ENCODE measurements at regions not wholly inside any gene's neighbourhood (a gene's known extent, or its start where the extent isn't known, plus 50 kb on each side); places are given as distances from the start of the nearest gene placed in this dataset.

DNA sequence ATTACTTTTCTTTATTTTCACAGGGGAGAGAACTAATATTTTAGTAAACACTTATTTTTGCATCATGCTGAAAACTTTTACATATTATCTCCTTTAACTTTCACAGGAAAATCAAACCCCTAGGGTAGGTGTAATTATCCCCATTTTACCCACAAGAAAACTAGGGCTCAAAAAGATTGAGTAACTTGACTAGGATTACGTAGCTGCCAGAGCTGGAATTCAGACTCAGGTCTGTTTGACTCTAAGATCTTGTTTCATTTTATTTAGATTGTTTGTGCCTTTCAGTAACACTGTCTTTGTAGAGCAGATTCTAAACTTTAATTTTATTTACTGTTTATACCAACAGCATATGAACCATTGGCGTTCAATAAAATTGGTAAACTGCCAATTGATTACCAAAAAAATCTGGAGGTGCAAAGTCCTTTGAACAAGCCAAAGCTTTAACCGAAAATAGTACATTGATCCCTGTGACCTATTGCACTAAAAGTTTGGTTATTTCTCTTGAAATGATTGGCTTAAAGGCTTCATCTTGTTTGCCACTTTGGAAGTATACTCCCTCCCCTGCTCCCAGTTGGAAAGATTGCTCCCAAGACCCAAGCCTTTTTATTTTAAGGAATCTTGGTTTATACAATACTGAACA, 71.0 kb upstream of the WDR26 start:
- DNase-seq (ENCODE audit: low read depth) = no peak

GRCh38 chr1:224506141-224506814, 71.7 kb upstream of the WDR26 start:
- no peak for DNase-seq (ENCODE audit: low read depth)

DNA sequence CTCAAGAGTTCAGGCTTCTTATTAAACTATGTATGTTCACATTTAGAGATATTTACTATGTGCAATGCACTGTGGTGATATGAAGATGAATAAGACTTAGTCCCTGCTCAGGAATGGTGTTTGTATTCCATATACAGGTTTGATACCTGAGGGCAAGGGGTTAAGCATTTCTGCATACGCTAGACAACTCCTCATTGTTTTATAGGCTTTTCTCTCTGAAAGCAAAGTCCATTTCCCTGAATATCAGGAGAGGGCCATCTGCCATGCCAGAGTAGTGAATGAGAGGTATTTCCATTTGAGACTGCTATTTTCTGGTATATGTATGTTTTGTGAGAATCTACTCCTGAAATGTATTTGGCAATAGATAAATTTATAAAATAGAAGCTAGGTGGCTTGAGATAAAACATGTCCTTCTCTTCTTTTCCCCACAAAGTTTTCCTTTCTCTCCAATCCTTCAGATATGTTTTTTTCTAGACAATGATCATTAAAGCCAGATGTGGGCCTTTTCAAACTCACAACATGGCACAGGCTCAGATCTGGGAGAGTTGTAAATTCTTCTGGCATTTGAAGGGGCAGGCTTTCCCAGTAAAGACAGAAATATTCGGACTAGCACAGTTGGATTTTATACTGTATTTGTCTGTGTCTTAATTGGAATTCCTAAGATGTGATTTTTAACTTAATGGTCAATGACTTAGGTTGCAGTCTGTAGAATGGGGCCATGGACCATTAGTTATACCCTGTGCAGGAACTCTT, 73.3 kb upstream of the WDR26 start:
- DNase-seq (ENCODE audit: low read depth) = no peak

- DNase-seq (ENCODE audit: low read depth) = no peak
Observed at GRCh38 chr1:224509907-224510306, 75.3 kb upstream of the WDR26 start.

- no peak for DNase-seq (ENCODE audit: low read depth)
Observed at GRCh38 chr1:224510880-224511645, 76.5 kb upstream of the WDR26 start.

GRCh38 chr1:224512600-224513151, 78.1 kb upstream of the WDR26 start:
- no peak for DNase-seq (ENCODE audit: low read depth)

DNA sequence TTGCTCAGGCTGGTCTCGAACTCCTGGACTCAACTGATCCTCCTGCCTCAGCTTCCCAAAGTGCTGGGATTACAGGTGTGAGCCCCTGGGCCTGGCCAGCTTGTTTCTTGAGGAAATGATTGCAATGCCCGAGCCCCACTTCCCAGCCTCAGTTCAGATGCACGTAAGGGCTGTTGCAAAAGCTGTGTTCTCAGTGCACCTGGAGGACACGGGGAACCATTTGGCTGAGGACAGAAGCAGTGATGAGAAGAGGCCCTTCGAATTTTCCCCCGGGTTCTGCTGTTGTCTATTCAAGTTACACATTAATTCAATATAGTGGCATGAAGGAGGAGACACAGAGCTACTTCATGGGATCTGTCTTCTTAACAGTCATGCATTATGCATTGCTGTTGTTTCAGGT, 78.8 kb upstream of the WDR26 start:
- DNase-seq (ENCODE audit: low read depth) = no peak

- DNase-seq (ENCODE audit: low read depth) = peak; percentile 77
Observed at GRCh38 chr1:224513787-224514209, 79.2 kb upstream of the WDR26 start.

DNA sequence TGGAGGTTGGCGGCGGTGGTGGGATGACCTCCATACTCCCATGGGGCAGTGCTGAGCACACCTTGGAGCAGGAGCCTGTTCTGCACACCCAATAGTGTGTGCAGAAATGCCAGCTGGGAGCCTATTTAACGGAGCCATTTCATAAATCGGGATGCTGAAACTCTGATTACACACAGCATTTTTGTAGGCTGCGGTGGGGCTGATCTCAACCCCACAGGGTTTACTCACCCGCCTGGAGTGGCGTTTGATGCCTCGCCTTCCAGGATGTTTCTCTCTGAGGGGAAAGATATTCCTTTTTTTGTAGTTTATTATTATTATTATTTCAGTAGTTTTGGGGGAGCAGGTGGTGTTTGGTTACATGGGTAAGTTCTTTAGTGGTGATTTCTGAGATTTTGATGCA, 82.6 kb upstream of the WDR26 start:
- DNase-seq (ENCODE audit: low read depth) = no peak

- DNase-seq (ENCODE audit: low read depth) = no peak
Observed at GRCh38 chr1:224518528-224518927, 83.9 kb upstream of the WDR26 start.

- no peak for DNase-seq (ENCODE audit: low read depth)
Observed at GRCh38 chr1:224519874-224520273, 85.3 kb upstream of the WDR26 start.

DNA sequence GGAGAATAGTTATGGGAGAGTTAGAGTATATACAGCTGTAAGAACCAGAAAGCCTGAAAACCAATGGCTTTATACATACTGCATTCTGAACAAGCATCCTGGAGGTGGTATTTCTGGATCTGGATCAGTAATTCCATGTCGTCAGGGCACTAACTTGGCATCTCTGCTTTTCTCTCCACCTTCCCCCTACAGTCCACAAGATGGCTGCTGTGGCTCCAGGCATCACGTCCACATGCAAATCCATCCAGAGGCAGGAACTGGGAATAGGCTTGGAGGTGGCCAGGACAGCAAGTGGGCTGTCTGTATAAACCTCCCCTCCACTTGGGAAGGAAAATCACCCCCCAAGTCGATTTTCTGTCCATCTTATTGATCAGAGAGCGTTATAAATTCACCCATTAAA, 86.2 kb upstream of the WDR26 start:
- no peak for DNase-seq (ENCODE audit: low read depth)

DNA sequence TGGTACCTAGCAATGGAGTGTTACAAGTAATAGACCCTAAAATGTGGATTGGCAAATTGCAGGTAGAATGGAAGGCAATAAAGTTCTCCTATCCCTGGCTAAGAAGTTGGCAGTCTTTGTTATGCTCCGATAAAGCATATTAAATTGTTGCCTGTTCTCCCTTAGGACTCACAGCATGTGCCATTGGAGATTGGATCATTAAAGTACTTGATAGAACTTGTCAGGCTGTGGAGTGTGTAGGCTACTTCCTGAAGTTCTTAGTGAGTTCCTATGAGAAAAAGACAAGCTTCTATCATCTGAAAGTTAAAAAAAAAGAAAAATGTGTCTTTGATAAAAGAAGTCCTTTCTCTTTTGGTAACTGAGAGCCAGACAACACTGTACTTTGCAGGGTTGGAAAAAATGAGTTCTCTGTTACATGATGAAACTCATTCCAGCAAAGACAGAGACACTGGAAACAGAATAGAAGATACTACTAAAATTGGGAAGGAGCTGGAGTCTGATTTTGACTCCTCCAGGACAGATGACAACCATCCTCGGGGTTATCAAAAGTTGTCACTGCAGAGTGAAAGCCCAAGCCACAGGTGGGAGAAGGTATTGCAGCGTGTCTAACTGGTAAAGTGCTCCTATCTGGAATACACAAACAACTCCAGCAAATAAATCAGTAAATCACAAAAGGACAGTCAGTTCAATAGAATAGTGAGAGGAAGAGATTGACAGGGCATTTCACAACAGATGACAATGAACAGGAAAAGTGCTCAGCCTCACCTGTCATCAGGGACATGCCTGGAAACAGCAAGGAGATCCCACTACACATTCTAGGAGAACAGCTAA, 87.5 kb upstream of the WDR26 start:
- DNase-seq (ENCODE audit: low read depth) = no peak

DNA sequence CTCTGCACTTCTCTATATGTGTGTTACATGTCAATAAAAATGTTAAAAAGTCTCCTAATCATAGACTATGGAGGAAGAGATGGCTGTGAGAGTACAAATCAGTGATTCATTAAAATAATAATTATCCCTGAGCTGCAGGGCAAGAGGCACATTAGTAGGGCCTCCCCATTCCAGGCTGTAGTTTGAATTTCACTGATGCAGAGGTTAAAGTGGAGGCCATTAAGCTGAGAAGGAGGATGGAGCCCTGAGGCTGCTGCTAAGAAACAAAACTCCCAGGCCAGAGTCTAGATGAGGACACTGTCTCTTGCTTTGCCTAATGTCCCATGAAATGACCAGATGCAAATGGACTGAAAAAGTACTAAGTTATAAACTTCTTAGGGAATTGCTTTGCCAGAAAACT, 89.1 kb upstream of the WDR26 start:
- DNase-seq (ENCODE audit: low read depth) = no peak

DNA sequence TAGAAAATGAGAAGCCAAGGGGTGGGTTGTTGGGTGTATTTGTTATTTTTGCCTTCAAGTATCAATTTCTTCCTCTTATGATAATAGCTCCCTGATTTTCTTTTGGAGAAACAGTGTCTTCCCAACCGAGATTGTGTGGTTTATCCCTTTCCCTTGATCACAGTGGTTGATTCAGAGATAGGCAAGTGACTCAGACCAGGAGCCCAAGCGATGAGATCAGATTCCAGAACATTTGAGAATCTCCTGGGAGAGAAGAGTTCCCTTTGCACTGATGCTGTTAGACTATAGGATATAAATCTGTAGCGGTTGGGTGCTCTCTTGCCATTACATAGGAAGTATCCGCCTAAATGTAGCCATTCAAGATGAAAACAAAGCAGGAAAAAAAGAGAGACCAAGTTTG, 90.1 kb upstream of the WDR26 start:
- no peak for DNase-seq (ENCODE audit: low read depth)

- DNase-seq (ENCODE audit: low read depth) = no peak
Observed at GRCh38 chr1:224525411-224526040, 90.6 kb upstream of the CNIH3 start.

- no peak for DNase-seq (ENCODE audit: low read depth)
Observed at GRCh38 chr1:224526771-224527170, 89.3 kb upstream of the CNIH3 start.

DNA sequence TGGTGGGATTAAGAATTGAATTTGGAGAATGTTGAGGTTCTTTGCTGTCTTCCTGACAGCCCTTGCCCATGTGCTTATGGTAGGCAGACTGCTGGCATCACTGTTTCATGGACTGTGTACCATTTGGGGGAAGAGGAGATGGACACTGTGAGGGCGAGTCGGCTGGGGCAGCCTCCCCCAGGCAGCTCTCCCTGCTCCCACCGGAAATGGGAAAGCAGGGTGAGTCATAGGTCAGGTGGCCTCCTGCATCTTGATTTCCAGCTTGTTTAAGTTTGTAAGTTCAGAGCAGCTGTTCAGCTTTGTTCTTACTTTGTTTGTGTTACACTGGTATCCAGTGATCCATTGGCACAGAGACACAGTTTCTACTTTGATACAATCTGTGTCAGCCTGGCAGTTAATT, 87.2 kb upstream of the CNIH3 start:
- DNase-seq (ENCODE audit: low read depth) = no peak

DNA sequence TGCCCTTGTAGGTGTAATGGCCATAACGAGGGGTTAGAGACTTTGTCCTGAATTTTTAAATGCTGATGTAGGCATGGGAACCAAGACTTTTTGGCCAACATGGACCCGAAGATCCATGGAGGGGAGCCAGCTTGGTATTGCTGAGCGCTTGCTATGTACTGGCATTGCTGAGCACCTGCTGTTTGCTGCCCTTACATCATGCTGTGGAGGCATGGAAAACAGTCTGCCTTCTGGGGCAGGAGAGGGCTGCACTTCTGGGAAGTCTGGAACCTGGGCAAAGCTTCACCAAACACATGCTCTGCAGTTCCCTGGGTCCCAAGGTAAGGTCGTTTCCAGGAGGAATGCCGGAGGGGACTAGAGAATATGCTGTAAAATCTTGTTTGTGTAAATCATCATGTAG, 86.3 kb upstream of the CNIH3 start:
- DNase-seq (ENCODE audit: low read depth) = no peak

- no peak for DNase-seq (ENCODE audit: low read depth)
Observed at GRCh38 chr1:224533517-224533916, 82.6 kb upstream of the CNIH3 start.

DNA sequence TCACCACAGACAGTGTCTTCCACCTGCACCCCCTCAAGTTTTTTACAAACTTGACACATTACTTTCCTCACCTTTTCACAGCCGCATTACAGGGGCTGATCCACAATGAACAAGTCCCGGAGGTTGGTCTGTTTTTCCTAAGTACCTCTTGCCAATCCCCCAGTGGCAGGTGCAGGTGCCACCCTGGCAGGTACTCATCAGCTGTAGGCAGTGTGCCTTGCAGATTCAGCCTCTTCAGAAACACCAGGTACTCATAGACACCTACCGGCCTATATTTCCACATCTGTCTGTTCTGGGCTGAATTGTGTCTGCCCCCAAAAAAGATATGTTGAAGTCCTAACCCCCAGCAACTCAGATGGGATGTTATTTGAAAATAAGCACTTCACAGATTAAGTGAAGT, 81.4 kb upstream of the CNIH3 start:
- no peak for DNase-seq (ENCODE audit: low read depth)

Data from activated T-helper 9 cell treated with anti-CD3 and anti-CD28 coated beads, Interleukin-2, amount 50 U/mL, for 16 hours (primary cell).